Colonic mucosa (tissue), 4 donors: ENCODE measurements at regions not wholly inside any gene's neighbourhood (a gene's known extent, or its start where the extent isn't known, plus 50 kb on each side); places are given as distances from the start of the nearest gene placed in this dataset.

ENCODE experiments used
- DNase-seq: peaks from one replicate; pipeline ENCODE4 v3.0.0-alpha.2; 2020
- H3K27ac ChIP-seq: fragments of 200-600 bp; one replicate; pipeline ENCODE4 v1.8.0; 2021
- H3K27me3 ChIP-seq: fragments of 200-600 bp; one replicate; pipeline ENCODE4 v1.8.0; 2021
- H3K36me3 ChIP-seq: fragments of 200-600 bp; one replicate; pipeline ENCODE4 v1.8.0; 2021
- H3K4me1 ChIP-seq: fragments of 200-600 bp; one replicate; pipeline ENCODE4 v1.8.0; 2021; ENCODE audit warnings: mild to moderate bottlenecking
- H3K4me3 ChIP-seq: fragments of 200-600 bp; one replicate; pipeline ENCODE4 v1.8.0; 2021
- H3K9ac ChIP-seq, 2 donors: one replicate each; pipeline ENCODE4 v1.7.0; 2013; ENCODE audit warnings: control low read depth in 2 of 2, low read depth in 2 of 2, low read length in 2 of 2
- H3K9me3 ChIP-seq: fragments of 200-600 bp; one replicate; pipeline ENCODE4 v1.8.0; 2021
- intact Hi-C: fragments of 100-400 bp; cut with DNase I; formaldehyde crosslinking; loops from one replicate; pipeline ENCODE4 v1.14.1; 2022
- TF ChIP-seq, protein P1 (sequence below): fragments of 200-600 bp; IDR thresholded peaks from one replicate; pipeline ENCODE4 v1.8.0; 2022; ENCODE audit warnings: antibody characterized with exemption, mild to moderate bottlenecking
- donor health status: healthy.
- donor health status: DM: no; HTN: no; CAD: no.
- donor health status: DM: no; HTN: no; CAD: no.

DNA sequence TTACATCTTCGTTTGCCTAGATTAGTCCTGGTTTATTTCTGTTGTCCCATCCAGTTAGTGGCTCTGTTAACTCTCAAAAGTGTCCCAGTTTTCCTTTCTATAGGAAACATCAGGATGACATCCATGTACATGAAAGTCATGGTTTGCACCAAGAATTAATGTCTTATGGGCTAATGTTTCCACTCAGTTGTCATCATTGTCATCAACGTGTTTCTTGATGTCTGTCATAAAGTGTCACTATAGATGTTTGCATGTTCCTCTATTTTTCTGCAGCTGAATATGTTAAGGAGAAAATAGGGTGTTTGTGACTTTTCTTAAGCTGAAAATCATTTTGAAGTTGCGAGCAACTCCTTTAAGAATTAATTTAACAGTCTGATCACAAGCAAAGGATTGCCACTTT lies 567.0 kb downstream of the TMEM114 start:
- no peaks in the 10 kb centered on the region for H3K4me1 ChIP-seq
- intact Hi-C loops, result no loop called here
- no peaks in the 10 kb centered on the region for H3K36me3 ChIP-seq
- H3K9me3 ChIP-seq, result no peaks in the 10 kb centered on the region
- no peak for DNase-seq
- TF ChIP-seq, protein P1, sequence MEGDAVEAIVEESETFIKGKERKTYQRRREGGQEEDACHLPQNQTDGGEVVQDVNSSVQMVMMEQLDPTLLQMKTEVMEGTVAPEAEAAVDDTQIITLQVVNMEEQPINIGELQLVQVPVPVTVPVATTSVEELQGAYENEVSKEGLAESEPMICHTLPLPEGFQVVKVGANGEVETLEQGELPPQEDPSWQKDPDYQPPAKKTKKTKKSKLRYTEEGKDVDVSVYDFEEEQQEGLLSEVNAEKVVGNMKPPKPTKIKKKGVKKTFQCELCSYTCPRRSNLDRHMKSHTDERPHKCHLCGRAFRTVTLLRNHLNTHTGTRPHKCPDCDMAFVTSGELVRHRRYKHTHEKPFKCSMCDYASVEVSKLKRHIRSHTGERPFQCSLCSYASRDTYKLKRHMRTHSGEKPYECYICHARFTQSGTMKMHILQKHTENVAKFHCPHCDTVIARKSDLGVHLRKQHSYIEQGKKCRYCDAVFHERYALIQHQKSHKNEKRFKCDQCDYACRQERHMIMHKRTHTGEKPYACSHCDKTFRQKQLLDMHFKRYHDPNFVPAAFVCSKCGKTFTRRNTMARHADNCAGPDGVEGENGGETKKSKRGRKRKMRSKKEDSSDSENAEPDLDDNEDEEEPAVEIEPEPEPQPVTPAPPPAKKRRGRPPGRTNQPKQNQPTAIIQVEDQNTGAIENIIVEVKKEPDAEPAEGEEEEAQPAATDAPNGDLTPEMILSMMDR, result no peak
- H3K9ac ChIP-seq, result no peak overlapping the region
- no peak overlapping the region for H3K27ac ChIP-seq
- no peaks in the 10 kb centered on the region for H3K27me3 ChIP-seq
- H3K4me3 ChIP-seq, result no peak overlapping the region

GRCh38 chr16:8005096-8005860 lies 585.0 kb downstream of the TMEM114 start:
- no peak overlapping the region for H3K27ac ChIP-seq
- no peak for DNase-seq
- H3K27me3 ChIP-seq, result no peaks in the 10 kb centered on the region
- H3K4me3 ChIP-seq, result no peak overlapping the region
- no peaks in the 10 kb centered on the region for H3K4me1 ChIP-seq
- TF ChIP-seq, protein P1, result no peak
- intact Hi-C loops, result no loop called here
- no peaks in the 10 kb centered on the region for H3K36me3 ChIP-seq
- H3K9me3 ChIP-seq, result no peaks in the 10 kb centered on the region
- no peak overlapping the region for H3K9ac ChIP-seq

- no peaks in the 10 kb centered on the region for H3K36me3 ChIP-seq
- no peak overlapping the region for H3K9ac ChIP-seq
- H3K27me3 ChIP-seq, result no peaks in the 10 kb centered on the region
- H3K4me1 ChIP-seq, result no peaks in the 10 kb centered on the region
- intact Hi-C loops, result no loop called here
- H3K27ac ChIP-seq, result no peak overlapping the region
- H3K9me3 ChIP-seq, result no peaks in the 10 kb centered on the region
- H3K4me3 ChIP-seq, result no peak overlapping the region
- TF ChIP-seq, protein P1, result no peak
- DNase-seq, result no peak
These were observed 591.4 kb downstream of the TMEM114 start for GRCh38 chr16:7998789-7999453.

- no peak for DNase-seq
- no peak overlapping the region for H3K27ac ChIP-seq
- no peaks in the 10 kb centered on the region for H3K27me3 ChIP-seq
- H3K4me3 ChIP-seq, result no peak overlapping the region
- TF ChIP-seq, protein P1, result no peak
- intact Hi-C loops, result no loop called here
- H3K36me3 ChIP-seq, result no peaks in the 10 kb centered on the region
- no peaks in the 10 kb centered on the region for H3K9me3 ChIP-seq
- no peak overlapping the region for H3K9ac ChIP-seq
- no peaks in the 10 kb centered on the region for H3K4me1 ChIP-seq
These were observed 592.3 kb downstream of the TMEM114 start for GRCh38 chr16:7997966-7998365.

DNA sequence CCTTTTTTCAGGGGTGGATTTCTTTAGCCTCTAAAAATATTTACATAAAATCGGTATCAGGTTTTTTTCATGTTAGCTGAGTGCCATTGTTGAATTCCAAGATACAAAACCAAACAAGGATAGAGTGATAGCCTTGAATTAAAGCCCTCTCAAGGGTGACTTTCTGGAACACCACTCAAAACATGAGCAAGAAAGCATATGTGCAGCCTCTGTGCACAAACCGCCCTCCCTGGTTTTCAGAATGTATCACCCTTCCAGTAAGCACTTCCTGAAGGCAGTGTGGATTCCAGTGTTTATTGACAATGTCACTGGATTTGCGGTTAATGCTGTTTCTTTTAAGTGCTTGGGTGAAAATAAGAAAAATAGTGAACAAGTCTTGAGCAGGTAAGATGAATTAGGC lies 597.7 kb downstream of the TMEM114 start:
- Histone ChIP-seq H3K27me3 (no peaks in the 10 kb centered on the region), H3K4me3 (no peak overlapping the region), H3K4me1 (no peaks in the 10 kb centered on the region), H3K36me3 (no peaks in the 10 kb centered on the region), H3K9ac (no peak overlapping the region), H3K9me3 (no peaks in the 10 kb centered on the region), H3K27ac (no peak overlapping the region)
- TF ChIP-seq, protein P1, result no peak
- intact Hi-C loops, result no loop called here
- DNase-seq, result no peak
